COLO668 (cell line): ENCODE measurements at regions not wholly inside any gene's neighbourhood (a gene's known extent, or its start where the extent isn't known, plus 50 kb on each side); places are given as distances from the start of the nearest gene placed in this dataset.
"Not testable (repeated sequence)": the region's sequence is repeated elsewhere in the genome, so short reads cannot be mapped to it uniquely, and the experiment has no call there.

Experiments used
- DNase-seq: peaks from one replicate; lab custom pipeline; 2025; ENCODE audit not compliant: unreplicated experiment; lab: John Stamatoyannopoulos, UW

GRCh38 chr4:163077680-163078079, 89.0 kb downstream of the NAF1 start:
- no peak for DNase-seq

DNA sequence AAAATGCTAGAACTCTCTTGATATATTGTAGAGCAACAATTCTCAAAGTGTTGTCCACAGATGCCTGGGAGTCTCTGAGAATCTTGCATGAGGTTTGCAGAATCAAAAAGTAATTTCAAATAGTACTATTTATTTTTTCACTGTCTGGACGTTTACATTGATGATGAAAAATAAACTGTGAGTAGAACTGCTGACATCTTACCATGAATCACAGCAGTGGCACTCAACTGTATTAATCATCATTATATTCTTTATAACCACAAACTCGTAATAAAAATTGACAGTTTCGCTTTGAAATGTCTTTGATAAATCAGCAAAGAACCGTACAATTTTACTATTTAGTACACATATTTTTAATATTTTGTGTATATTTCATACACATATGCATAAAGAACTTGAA, 94.5 kb downstream of the NAF1 start:
- DNase-seq, result no peak

- no peak for DNase-seq
Observed at GRCh38 chr4:163071308-163071707, 95.4 kb downstream of the NAF1 start.

DNA sequence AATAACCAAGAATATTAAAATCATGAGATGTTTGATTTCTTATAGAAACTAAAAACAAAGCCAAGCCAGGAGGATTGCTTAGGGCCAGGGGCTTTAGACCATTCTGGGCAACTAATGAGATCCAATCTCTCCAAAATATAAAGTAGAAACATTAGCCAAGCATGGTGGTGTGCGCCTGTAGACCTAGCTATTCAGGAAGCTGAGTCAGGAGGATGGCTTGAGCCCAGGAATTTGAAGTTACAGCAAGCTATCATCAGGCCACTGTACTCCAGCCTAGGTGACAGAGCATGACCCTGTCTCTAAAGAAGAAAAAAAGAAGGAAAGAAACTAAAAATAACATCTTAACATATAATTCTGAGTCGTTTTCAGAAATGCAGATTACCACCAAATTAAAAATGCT, 96.7 kb downstream of the NAF1 start:
- DNase-seq, result no peak

DNA sequence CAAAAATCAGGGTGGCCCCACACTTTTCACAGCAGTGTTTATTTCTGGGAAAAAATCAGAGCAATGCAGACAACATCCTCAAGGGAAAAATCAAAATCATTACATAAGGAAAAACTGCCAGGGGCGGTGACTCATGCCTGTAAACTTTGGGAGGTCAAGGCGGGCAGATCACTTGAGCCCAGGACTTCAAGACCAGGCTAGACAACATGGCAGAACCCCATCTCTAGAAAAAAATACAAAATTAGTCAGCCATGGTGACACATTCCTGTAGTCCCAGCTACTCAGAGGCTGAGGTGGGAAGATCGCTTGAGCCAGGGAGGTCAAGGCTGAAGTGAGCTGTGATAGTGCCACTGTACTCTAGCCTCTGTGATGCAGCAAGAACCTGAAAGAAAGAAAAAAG, 102.8 kb downstream of the NAF1 start:
- DNase-seq, result no peak

DNA sequence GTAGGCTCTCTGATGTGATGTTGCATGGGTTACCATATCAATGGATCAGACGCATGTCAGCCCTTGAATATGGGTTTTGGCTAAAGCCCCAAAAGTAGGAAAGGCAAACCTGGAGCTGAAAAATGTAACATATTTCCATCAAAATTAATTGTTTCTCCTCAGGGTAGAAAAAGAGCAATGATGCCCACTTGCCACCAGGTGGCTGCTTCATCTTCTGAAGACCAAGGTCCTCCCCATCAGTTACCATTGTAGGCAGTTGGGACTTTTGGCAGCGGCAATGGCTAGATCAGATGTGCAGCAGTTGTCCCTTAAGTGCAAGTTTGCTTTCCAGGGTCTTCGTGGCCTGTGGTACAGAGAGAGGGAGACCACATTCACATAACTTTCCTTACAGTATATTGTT, 118.2 kb downstream of the NAF1 start:
- DNase-seq, result no peak

GRCh38 chr4:163042306-163042705, 124.4 kb downstream of the NAF1 start:
- no peak for DNase-seq

GRCh38 chr4:163017135-163017534, 149.6 kb downstream of the NAF1 start:
- DNase-seq, result no peak

- no peak for DNase-seq
Observed at GRCh38 chr4:163012816-163013215, 153.9 kb downstream of the NAF1 start.

DNA sequence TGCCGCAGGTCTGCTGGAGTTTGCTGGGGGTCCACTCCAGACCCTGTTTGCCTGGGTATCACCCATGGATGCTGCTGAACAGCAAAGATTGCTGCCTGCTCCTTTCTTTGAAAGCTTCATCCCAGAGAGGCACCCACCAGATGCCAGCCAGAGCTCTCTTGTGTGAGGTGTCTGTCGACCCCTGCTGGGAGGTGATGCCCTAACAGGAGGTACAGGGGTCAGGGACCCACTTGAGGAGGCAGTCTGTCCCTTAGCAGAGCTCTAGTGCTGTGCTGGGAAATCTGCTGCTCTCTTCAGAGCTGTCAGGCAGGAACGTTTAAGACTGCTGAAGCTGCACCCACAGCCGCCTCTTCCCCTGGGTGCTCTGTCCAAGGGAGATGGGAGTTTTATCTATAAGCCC, 162.7 kb downstream of the NAF1 start:
- no peak for DNase-seq

DNA sequence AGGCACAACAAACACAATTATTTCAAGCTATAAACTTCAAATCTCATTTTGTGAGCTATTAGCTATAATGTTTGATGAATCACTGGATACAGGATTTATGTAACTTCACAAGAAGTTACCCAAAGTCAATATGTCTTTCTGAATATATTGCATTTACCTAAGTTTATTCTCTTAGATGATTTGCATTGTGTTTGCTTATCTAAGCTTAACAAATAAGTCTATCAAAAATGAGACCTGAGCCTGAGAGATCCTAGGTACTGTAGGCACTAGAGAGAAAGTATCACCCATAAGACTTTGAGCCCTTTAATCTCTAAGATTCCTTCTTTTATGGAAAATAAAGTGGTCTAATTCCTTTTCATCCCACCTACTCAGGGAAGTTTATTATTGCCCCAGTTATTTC, 178.2 kb downstream of the NAF1 start:
- no peak for DNase-seq

DNA sequence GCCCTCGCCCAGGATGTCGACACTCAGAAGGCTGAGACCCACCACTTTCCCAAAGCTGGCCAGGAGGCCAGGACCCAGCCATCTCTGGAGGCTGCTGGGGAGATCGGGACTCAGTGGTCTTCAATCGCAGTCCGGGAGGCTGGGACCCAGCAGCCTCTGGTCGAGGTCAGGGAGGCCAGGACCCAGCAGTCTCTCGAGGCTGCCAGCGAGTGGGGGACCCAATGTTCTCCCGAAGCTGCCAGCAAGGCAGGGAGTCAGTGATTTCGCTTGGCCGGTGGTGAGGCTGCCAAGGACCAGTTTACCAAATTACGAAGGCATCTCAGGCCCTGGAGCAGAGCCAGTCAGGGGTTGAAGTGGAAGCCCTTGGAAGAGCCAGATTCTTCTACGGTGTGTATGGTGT, 181.6 kb downstream of the NAF1 start:
- no peak for DNase-seq

DNA sequence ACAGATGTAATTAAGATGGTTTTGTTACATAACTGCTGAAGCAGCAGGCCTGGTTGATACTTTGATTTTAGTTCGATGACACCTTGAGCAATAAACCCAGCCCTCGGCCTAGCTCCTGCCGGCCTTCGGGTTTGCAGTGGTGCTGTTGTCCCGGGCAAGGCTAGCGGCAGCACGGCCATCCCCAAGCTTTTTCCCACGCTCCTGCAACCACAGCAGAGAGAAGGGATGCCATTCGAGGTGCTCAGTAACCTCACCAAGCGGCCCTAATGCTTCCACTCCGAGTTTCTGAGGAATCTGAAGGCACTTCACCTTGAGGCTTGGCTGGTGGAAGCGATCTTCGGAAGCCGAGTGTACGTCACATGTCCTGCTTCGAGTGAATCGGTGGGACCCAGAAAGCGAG, 182.1 kb downstream of the NAF1 start:
- DNase-seq, result no peak

DNA sequence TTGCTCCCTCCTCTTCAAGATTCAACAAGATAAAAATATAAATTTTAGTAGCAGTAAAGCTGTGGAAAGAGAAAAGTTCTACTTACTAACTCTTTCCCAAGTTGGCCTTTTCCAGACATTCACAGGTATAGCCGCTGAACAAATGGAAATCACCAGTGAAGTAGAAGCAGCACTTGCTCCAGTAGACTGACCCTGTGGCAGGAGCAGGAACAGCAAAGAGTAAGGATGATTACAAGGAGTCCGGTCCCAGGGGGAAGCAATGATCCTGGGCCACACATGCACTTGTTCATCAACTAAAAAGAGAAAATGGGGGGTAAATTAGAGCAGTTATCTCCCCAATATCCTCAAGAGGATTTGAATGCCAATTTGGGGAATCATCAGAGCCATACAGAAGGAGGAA, 184.9 kb downstream of the NAF1 start:
- no peak for DNase-seq

- no peak for DNase-seq
Observed at GRCh38 chr4:162978398-162978797, 188.3 kb downstream of the NAF1 start.

DNA sequence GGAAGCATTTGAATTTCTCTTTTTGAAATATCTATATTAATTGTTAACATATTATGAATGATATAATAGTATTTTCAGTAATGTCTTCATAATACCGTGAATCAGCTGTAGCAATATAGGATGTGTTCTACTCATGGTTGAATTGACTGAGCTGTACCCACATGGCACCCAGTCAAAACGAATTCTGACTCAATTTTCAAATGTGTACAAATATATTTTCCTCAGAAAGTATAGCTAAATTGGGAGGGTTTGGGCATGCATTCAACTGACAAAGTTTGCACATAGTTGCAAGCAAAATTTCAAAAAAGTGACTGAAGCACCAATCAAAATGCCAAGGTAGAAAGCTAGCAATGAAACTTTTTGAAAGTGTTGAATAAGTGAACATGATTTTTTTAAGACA, 188.9 kb downstream of the NAF1 start:
- DNase-seq, result no peak

DNA sequence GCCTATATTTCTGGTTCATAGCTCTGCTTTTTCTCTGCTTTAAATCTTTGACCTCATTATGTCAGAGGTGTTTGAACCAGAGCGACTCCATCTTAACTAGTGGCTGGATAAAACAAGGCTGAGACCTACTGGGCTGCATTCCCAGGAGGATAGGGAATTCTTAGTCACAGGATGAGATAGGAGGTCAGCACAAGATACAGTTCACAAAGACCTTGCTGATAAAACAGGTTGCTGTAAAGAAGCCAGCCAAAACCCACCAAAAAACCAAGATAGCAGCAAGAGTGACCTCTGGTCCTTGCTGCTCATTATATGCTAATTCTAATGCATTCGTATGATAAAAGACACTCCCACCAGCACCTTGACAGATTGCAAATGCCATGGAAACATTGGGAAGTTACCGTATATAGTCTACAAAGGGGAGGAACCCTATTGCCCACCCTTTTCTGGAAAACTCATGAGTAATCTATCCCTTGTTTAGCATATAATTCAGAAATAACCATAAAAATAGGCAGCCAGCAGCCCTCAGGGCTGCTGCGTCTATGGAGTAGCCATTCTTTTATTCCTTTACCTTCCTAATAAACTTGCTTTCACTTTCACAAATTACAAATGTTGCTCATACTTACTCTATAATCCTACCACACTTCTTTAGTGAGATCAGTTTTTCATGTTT, 193.9 kb downstream of the NAF1 start:
- no peak for DNase-seq

DNA sequence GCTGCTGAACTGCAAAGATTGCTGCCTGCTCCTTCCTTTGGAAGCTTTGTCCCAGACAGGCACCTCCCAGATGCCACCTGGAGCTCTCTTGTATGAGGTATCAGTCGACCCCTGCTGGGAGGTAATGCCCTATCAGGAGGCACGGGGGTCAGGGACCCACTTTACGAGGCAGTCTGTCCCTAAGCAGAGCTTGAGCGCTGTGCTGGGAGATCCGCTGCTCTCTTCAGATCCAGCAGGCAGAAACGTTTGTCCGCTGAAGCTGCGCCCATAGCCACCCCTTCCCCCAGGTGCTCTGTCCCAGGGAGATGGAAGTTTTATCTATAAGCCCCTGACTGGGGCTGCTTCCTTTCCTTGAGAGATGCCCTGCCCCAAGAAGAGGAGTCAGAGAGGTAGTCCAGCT, 197.5 kb downstream of the NAF1 start:
- no peak for DNase-seq

DNA sequence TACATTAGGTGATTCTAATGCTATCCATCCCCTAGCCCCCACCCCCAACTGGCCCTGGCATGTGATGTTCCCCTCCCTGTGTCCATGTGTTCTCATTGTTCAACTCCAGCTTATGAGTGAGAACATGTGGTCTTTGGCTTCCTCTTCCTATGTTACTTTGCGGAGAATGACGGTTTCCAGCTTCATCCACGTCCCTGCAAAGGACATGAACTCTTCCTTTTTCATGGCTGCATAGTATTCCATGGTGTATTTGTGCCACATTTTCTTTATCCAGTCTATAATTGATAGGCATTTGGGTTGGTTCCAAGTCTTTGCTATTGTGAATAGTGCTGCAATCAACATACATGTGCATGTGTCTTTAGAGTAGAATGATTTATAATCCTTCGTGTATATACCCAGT, 200.7 kb downstream of the NAF1 start:
- not testable (repeated sequence) for DNase-seq

DNA sequence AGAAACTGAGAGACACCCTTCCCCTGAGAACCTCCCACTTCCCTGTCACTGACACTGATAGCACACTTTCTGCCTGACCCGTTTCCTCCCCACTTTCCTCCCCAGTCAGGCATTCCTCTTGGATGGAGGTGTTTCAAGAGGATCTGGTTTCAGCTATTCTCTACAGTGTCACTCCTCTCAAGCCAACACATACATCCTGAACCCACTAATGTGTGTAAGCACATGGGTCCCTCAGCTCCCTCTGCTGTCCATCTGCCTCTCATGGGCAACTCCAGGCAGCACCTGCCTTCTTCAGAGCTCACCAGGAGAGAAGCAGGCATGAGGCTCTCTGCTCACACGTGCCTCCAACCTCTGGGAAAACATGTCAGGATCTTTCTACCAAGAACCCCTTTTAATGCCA, 207.6 kb downstream of the NAF1 start:
- DNase-seq, result no peak

- no peak for DNase-seq
Observed at GRCh38 chr4:162957521-162958143, 209.1 kb downstream of the NAF1 start.

DNA sequence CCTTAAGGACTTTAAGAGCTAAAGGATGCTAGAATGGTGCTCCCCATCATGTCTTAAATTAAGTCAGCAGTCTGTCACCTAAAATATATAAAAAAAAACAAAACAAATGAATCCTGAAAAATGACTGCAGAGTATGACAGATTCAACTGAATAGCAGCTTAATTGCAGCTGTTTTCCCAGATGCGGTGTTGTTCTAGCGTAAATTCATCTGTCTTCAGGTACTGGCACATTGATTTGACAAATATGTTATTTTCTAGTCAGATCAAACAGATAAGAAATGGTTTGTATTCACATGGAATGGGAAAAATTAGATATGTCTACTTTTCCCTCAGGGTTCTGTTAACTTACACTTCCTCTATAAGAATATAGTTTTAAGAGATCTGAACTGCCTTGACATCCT, 211.7 kb downstream of the NAF1 start:
- DNase-seq, result no peak

DNA sequence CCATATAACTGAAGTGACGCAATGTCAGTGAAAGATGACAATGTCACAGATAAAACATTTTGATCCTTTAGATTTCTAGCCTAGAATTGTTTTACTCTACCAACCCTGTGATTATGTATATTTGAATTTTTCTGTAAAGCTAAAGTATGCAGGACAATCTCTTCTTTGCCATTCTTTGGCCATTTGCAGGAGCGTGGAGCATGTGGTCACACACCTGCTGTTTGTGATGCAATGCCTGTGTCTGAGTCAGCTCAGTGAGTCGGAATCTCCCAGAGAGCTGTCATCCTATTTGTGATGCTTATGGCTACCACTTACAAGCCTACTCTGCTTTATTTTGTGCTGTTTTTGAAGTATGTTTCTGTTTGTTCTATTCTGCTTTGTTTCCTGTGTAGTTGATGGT, 214.5 kb downstream of the NAF1 start:
- no peak for DNase-seq
